SK-N-MC (cell line): ENCODE measurements at regions not wholly inside any gene's neighbourhood (a gene's known extent, or its start where the extent isn't known, plus 50 kb on each side); places are given as distances from the start of the nearest gene placed in this dataset.

Source experiments
- EZH2 ChIP-seq: fragments of 200-600 bp; sonication (generic); IDR thresholded peaks from one replicate; pipeline ENCODE4 v1.6.1; 2017; ENCODE audit warnings: antibody characterized with exemption
- FOXP2 ChIP-seq: optimal IDR thresholded peaks from 2 replicates; pipeline ENCODE3; 2011; ENCODE audit warnings: mild to moderate bottlenecking, moderate library complexity; ENCODE audit not compliant: insufficient read depth; ENCODE audit errors: extremely low read length, control extremely low read depth
- POLR2AphosphoS5 ChIP-seq: IDR thresholded peaks from 2 replicates; pipeline ENCODE4 v1.6.1; 2012; ENCODE audit warnings: mild to moderate bottlenecking, low read depth, low read length, borderline replicate concordance

DNA sequence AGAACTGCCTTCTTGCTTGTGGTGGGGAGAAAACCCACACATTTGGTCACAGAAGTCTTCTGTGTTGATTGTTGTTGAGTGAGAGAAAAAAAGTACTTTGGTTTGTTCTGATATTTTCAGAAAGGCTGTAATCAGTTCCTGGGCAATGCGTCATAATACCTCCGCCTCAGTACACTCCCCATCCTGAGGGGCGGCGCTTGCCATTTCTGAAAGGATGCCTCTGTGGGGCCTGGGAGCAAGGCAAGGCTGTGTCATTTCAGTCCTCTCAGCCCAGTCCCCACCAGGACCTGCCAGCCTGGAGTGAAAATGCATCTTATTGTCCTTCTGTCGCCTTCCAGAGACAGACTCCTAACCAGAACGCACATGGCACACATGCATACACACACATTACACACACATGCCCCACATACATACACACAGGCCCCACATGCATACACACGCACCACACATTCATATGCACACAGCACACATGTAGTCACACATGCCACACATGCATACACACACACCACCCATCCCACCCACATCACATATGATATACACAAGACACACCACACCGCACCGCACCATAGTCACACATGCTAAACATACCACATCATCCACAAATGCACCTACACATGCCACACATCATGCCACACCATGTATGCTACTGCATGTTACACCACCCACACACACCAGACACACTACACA is 90.0 kb downstream of the CXCL12 start:
- TF ChIP-seq EZH2 = no peak
- no peak for TF ChIP-seq POLR2AphosphoS5
- no peak for TF ChIP-seq FOXP2
